MM.1S (cell line): ENCODE measurements at regions not wholly inside any gene's neighbourhood (a gene's known extent, or its start where the extent isn't known, plus 50 kb on each side); places are given as distances from the start of the nearest gene placed in this dataset.
A peak's percentile ranks its signal among the peaks of the same experiment; 100 is the strongest.

ENCODE experiments used
- DNase-seq: peaks from one replicate; pipeline ENCODE4 v3.0.0-alpha.2; 2015
- H2AFZ ChIP-seq: fragments of 300-600 bp; sonication (generic); 2 replicates; pipeline ENCODE4 v1.6.0; 2016; ENCODE audit warnings: antibody characterized with exemption, low read length
- H3F3A ChIP-seq: fragments of 300-600 bp; sonication (generic); 2 replicates; pipeline ENCODE4 v1.6.1; 2016; ENCODE audit warnings: mild to moderate bottlenecking, antibody characterized with exemption, low read length, moderate library complexity, mixed read lengths; ENCODE audit not compliant: insufficient read depth
- H3K27ac ChIP-seq: fragments of 300-600 bp; sonication (generic); 2 replicates; pipeline ENCODE4 v1.5.1; 2016; ENCODE audit warnings: mild to moderate bottlenecking, low read length
- H3K27me3 ChIP-seq: fragments of 300-600 bp; sonication (generic); replicated peaks from 2 replicates; pipeline ENCODE4 v1.6.0; 2016; ENCODE audit warnings: low read length; ENCODE audit not compliant: insufficient read depth
- H3K36me3 ChIP-seq: fragments of 300-600 bp; sonication (generic); replicated peaks from 2 replicates; pipeline ENCODE4 v1.6.1; 2016; ENCODE audit warnings: mild to moderate bottlenecking, low read length, mixed read lengths; ENCODE audit not compliant: insufficient read depth
- H3K4me1 ChIP-seq: fragments of 300-600 bp; sonication (generic); 2 replicates; pipeline ENCODE4 v1.6.1; 2016; ENCODE audit warnings: low read length, mixed read lengths
- H3K4me2 ChIP-seq: fragments of 300-600 bp; sonication (generic); 2 replicates; pipeline ENCODE4 v1.6.0; 2016; ENCODE audit warnings: low read depth, low read length
- H3K4me3 ChIP-seq: fragments of 300-600 bp; sonication (generic); 2 replicates; pipeline ENCODE4 v1.5.1; 2016; ENCODE audit warnings: low read length, mixed read lengths
- H3K79me2 ChIP-seq: fragments of 300-600 bp; sonication (generic); 2 replicates; pipeline ENCODE4 v1.6.1; 2016; ENCODE audit warnings: mixed run types, low read length, mixed read lengths
- H3K9ac ChIP-seq: fragments of 300-600 bp; sonication (generic); 2 replicates; pipeline ENCODE4 v1.6.1; 2016; ENCODE audit warnings: low read length, mixed read lengths
- H3K9me2 ChIP-seq: fragments of 300-600 bp; sonication (generic); replicated peaks from 2 replicates; pipeline ENCODE4 v1.6.1; 2016; ENCODE audit warnings: mild to moderate bottlenecking, low read length, mixed read lengths; ENCODE audit not compliant: insufficient read depth
- H3K9me3 ChIP-seq: fragments of 300-600 bp; sonication (generic); replicated peaks from 2 replicates; pipeline ENCODE4 v1.6.1; 2016; ENCODE audit warnings: mild to moderate bottlenecking, low read length, mixed read lengths; ENCODE audit not compliant: insufficient read depth
- H4K20me1 ChIP-seq: fragments of 300-600 bp; sonication (generic); 2 replicates; pipeline ENCODE4 v1.6.1; 2016; ENCODE audit warnings: mild to moderate bottlenecking, low read length, moderate library complexity, mixed read lengths; ENCODE audit not compliant: insufficient read depth
- EZH2 ChIP-seq: fragments of 300-600 bp; sonication (generic); optimal IDR thresholded peaks from 2 replicates; pipeline ENCODE3; 2017; ENCODE audit warnings: low read depth, mild to moderate bottlenecking, antibody characterized with exemption, low read length, mixed read lengths
- EZH2phosphoT487 ChIP-seq: fragments of 300-600 bp; sonication (generic); IDR thresholded peaks from 2 replicates; pipeline ENCODE4 v1.6.1; 2018; ENCODE audit warnings: antibody characterized with exemption, low read length
- TF ChIP-seq, protein P1 (sequence below): fragments of 300-600 bp; sonication (generic); IDR thresholded peaks from 2 replicates; pipeline ENCODE4 v1.5.1; 2016; ENCODE audit warnings: antibody characterized with exemption, low read length, mixed read lengths

DNA sequence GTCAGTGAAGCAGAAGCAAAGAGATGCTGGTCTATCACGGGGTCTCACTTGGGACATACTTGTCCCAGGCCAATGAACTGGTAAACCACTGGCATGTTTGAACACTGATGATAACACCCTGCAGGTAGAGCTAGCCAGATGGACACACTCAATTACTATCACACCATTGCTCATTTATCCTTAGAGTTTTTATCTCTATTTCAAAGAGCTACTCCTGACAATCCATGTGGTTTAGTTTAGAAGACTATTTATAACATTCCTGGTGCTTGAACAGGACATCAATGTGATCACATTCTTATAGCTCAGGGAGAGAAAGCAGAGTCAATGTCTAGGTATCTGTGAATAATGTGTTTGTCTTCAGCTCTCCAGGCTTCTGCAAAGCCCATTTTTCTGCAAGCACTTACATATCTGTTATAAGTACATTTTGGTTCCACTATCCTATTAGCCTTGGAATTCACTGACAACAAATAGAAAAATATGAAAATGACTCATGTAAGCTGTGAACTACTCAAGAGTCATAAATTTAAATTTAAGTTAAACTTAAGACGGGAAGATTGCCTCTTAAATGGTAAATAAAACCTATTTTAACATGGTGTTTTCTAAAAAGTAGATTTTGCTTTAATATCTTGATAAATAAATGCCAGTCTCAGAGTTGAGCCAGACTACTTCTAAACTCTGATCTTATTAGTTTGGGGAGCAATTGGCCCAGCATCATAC, 106.7 kb upstream of the MBL2 start:
- no peak overlapping the region for H3K4me2 ChIP-seq
- no peak for DNase-seq
- TF ChIP-seq EZH2 (no peak), EZH2phosphoT487 (no peak)
- TF ChIP-seq, protein P1, sequence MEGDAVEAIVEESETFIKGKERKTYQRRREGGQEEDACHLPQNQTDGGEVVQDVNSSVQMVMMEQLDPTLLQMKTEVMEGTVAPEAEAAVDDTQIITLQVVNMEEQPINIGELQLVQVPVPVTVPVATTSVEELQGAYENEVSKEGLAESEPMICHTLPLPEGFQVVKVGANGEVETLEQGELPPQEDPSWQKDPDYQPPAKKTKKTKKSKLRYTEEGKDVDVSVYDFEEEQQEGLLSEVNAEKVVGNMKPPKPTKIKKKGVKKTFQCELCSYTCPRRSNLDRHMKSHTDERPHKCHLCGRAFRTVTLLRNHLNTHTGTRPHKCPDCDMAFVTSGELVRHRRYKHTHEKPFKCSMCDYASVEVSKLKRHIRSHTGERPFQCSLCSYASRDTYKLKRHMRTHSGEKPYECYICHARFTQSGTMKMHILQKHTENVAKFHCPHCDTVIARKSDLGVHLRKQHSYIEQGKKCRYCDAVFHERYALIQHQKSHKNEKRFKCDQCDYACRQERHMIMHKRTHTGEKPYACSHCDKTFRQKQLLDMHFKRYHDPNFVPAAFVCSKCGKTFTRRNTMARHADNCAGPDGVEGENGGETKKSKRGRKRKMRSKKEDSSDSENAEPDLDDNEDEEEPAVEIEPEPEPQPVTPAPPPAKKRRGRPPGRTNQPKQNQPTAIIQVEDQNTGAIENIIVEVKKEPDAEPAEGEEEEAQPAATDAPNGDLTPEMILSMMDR, result no peak
- H3F3A ChIP-seq, result no peaks in the 10 kb centered on the region; the same call in 1 of the 2 replicates
- no peak overlapping the region for H3K9ac ChIP-seq
- H3K4me3 ChIP-seq, result no peak overlapping the region
- no peaks in the 10 kb centered on the region for H3K36me3 ChIP-seq
- no peak overlapping the region for H2AFZ ChIP-seq
- H3K79me2 ChIP-seq, result no peaks in the 10 kb centered on the region
- no peaks in the 10 kb centered on the region for H3K27me3 ChIP-seq
- H3K9me3 ChIP-seq, result no peaks in the 10 kb centered on the region
- H4K20me1 ChIP-seq, result no peaks in the 10 kb centered on the region
- no peak overlapping the region for H3K27ac ChIP-seq
- H3K9me2 ChIP-seq, result no peaks in the 10 kb centered on the region
- peaks cover 18% of the 10 kb centered on the region for H3K4me1 ChIP-seq

DNA sequence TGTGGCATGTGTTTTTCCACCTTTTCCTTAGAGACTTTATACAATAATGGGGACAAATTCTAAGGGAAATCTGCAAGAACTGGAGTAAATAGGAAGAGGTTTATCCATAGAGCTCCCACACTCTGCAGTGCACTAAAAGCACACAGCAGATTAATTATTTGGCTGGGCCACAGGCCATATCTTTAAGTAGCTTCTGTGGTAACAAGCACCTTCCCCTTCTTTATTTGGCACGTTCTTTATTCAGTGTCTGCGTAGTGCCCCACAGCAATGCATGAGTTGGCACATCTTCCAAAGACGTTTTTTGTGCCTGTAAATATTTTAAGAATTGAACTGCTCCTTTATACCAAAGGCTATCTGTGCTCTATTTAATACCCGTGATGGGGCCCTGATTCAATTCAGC, 104.9 kb upstream of the MBL2 start:
- no peaks in the 10 kb centered on the region; the same call in 1 of the 2 replicates for H3F3A ChIP-seq
- H3K9ac ChIP-seq, result no peak overlapping the region
- no peak overlapping the region for H3K4me3 ChIP-seq
- H3K9me2 ChIP-seq, result no peaks in the 10 kb centered on the region
- no peaks in the 10 kb centered on the region for H3K27me3 ChIP-seq
- no peak overlapping the region for H3K27ac ChIP-seq
- no peak overlapping the region for H2AFZ ChIP-seq
- H4K20me1 ChIP-seq, result no peaks in the 10 kb centered on the region
- H3K9me3 ChIP-seq, result no peaks in the 10 kb centered on the region
- no peaks in the 10 kb centered on the region for H3K36me3 ChIP-seq
- 0 out of 2 replicates have a peak overlapping the region, but pooled peaks have one; percentile 30 for H3K4me2 ChIP-seq
- no peak for DNase-seq
- no peak for TF ChIP-seq EZH2
- TF ChIP-seq EZH2phosphoT487, result no peak
- TF ChIP-seq, protein P1, result no peak
- no peaks in the 10 kb centered on the region for H3K79me2 ChIP-seq
- peaks cover 18% of the 10 kb centered on the region for H3K4me1 ChIP-seq

DNA sequence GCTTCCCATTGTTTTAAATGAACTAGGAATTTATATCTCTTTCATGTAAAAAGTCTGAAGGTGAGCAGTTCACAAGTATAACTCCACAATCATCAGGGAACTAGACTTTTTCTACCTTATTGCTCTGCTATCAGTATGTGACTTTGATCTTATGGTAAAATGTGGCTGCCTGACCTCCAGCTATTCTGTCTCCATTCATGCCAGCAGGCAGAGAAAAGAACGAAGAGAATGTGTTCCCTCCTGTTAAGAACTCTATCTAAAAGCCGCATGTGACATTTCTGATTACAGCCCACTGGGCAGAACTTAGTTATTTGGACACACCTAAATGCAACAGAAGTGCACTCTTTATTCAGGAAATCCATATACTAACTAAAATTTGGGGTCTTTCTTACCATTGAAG, 102.8 kb upstream of the MBL2 start:
- Histone ChIP-seq H3K4me2 (no peak overlapping the region), H3K9me3 (no peaks in the 10 kb centered on the region), H3K36me3 (no peaks in the 10 kb centered on the region), H3K79me2 (no peaks in the 10 kb centered on the region), H3K4me1 (peaks cover 18% of the 10 kb centered on the region), H3K9me2 (no peaks in the 10 kb centered on the region), H3K27ac (no peak overlapping the region), H3K4me3 (no peak overlapping the region), H3K9ac (no peak overlapping the region), H4K20me1 (no peaks in the 10 kb centered on the region), H3F3A (no peaks in the 10 kb centered on the region; the same call in 1 of the 2 replicates), H2AFZ (no peak overlapping the region), H3K27me3 (no peaks in the 10 kb centered on the region)
- no peak for DNase-seq
- no peak for TF ChIP-seq EZH2phosphoT487
- TF ChIP-seq, protein P1, result no peak
- TF ChIP-seq EZH2, result no peak
